SKM-1 treated with dmso at 0.1 percent for 144 hours (cell line): ENCODE measurements at regions not wholly inside any gene's neighbourhood (a gene's known extent, or its start where the extent isn't known, plus 50 kb on each side); places are given as distances from the start of the nearest gene placed in this dataset.
A peak's percentile ranks its signal among the peaks of the same experiment; 100 is the strongest.

Experiments used
- DNase-seq: peaks from one replicate; lab custom pipeline; 2025; ENCODE audit not compliant: unreplicated experiment; lab: John Stamatoyannopoulos, UW

GRCh38 chr5:108649646-108650045 lies 98.1 kb upstream of the FER start:
- no peak for DNase-seq

- DNase-seq, result no peak
Measured at GRCh38 chr5:108649106-108649505, 98.6 kb upstream of the FER start.

GRCh38 chr5:108642170-108642906 lies 105.4 kb upstream of the FER start:
- peak; percentile 68 for DNase-seq

- no peak for DNase-seq
Measured at GRCh38 chr5:108641596-108641995, 106.1 kb upstream of the FER start.

GRCh38 chr5:108639366-108639765 lies 108.3 kb upstream of the FER start:
- DNase-seq, result no peak

GRCh38 chr5:108638021-108638420 lies 109.7 kb upstream of the FER start:
- DNase-seq, result no peak

GRCh38 chr5:108637134-108637533 lies 110.6 kb upstream of the FER start:
- DNase-seq, result peak; percentile 40

- DNase-seq, result no peak
Measured at GRCh38 chr5:108636135-108636853, 111.4 kb upstream of the FER start.

- DNase-seq, result no peak
Measured at GRCh38 chr5:108634617-108635288, 112.9 kb upstream of the FER start.

- DNase-seq, result no peak
Measured at GRCh38 chr5:108634010-108634616, 113.6 kb upstream of the FER start.

GRCh38 chr5:108629779-108630528 lies 117.7 kb upstream of the FER start:
- no peak for DNase-seq

- no peak for DNase-seq
Measured at GRCh38 chr5:108625654-108626053, 122.0 kb upstream of the FER start.

GRCh38 chr5:108623826-108624225 lies 123.9 kb upstream of the FER start:
- no peak for DNase-seq

- DNase-seq, result no peak
Measured at GRCh38 chr5:108620516-108620915, 127.2 kb upstream of the FER start.

- no peak for DNase-seq
Measured at GRCh38 chr5:108619815-108620214, 127.9 kb upstream of the FER start.

- DNase-seq, result no peak
Measured at GRCh38 chr5:108617467-108618435, 129.9 kb upstream of the FER start.

- DNase-seq, result no peak
Measured at GRCh38 chr5:108615216-108615615, 132.5 kb upstream of the FER start.

- DNase-seq, result no peak
Measured at GRCh38 chr5:108607421-108607820, 140.3 kb upstream of the FER start.

- no peak for DNase-seq
Measured at GRCh38 chr5:108606185-108606584, 141.5 kb upstream of the FER start.

- no peak for DNase-seq
Measured at GRCh38 chr5:108602830-108603229, 144.9 kb upstream of the FER start.
